ENCODE measurements at regions not wholly inside any gene's neighbourhood (a gene's known extent, or its start where the extent isn't known, plus 50 kb on each side); places are given as distances from the start of the nearest gene placed in this dataset.

- no peak for ATAC-seq
- POLR2A ChIA-PET: no interaction called here
- TF ChIP-seq TCF7L2 (IDR thresholded peaks at IDR 0.05; ENCODE audit: low read depth, low read length) (no peak), CTCF (IDR thresholded peaks at IDR 0.05) (no peak), SIN3A (IDR thresholded peaks at IDR 0.05; ENCODE audit: borderline replicate concordance, insufficient read depth, low read depth, low read length) (no peak), POLR2AphosphoS5 (IDR thresholded peaks at IDR 0.05; ENCODE audit: low read depth, low read length) (no peak)
- TF ChIP-seq, protein P1, sequence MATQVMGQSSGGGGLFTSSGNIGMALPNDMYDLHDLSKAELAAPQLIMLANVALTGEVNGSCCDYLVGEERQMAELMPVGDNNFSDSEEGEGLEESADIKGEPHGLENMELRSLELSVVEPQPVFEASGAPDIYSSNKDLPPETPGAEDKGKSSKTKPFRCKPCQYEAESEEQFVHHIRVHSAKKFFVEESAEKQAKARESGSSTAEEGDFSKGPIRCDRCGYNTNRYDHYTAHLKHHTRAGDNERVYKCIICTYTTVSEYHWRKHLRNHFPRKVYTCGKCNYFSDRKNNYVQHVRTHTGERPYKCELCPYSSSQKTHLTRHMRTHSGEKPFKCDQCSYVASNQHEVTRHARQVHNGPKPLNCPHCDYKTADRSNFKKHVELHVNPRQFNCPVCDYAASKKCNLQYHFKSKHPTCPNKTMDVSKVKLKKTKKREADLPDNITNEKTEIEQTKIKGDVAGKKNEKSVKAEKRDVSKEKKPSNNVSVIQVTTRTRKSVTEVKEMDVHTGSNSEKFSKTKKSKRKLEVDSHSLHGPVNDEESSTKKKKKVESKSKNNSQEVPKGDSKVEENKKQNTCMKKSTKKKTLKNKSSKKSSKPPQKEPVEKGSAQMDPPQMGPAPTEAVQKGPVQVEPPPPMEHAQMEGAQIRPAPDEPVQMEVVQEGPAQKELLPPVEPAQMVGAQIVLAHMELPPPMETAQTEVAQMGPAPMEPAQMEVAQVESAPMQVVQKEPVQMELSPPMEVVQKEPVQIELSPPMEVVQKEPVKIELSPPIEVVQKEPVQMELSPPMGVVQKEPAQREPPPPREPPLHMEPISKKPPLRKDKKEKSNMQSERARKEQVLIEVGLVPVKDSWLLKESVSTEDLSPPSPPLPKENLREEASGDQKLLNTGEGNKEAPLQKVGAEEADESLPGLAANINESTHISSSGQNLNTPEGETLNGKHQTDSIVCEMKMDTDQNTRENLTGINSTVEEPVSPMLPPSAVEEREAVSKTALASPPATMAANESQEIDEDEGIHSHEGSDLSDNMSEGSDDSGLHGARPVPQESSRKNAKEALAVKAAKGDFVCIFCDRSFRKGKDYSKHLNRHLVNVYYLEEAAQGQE (IDR thresholded peaks at IDR 0.05; ENCODE audit: insufficient read depth in 1 of 2, low read depth in 2 of 2, low read length in 1 of 2): no peak
- in situ Hi-C loops (cut with HindIII; ENCODE audit: low pct_unique_long_range_greater_than_20kb, low sequenced_read_pairs): no loop called here
- H3K36me3 ChIP-seq (ENCODE audit: control insufficient read depth, insufficient read depth, low read length): no peaks in the 10 kb centered on the region
- H3K4me3 ChIP-seq (ENCODE audit: low read depth in 2 of 2, low read length in 2 of 2): no peak overlapping the region
- H3K9me3 ChIP-seq (ENCODE audit: control insufficient read depth, insufficient read depth, low read depth, low read length): no peaks in the 10 kb centered on the region
- CTCF ChIA-PET: no interaction called here
- intact Hi-C loops (cut with micrococcal nuclease; ENCODE audit: unreplicated experiment): no loop called here
- no peaks in the 10 kb centered on the region for H3K27me3 ChIP-seq (ENCODE audit: control insufficient read depth, insufficient read depth, low read length)
- no TSS peak for BruUV-seq (replicated peaks)
- DNase-seq (ENCODE audit: low read depth, low spot score): no peak
- no peaks in the 10 kb centered on the region for H3K4me1 ChIP-seq (ENCODE audit: control insufficient read depth, insufficient read depth, low read length)
- H3K27ac ChIP-seq (ENCODE audit: low read length): no peak overlapping the region
These were observed 371.6 kb downstream of the PIK3R1 start for GRCh38 chr5:68587171-68587570.

- Histone ChIP-seq H3K9me3 (ENCODE audit: control insufficient read depth, insufficient read depth, low read depth, low read length) (no peaks in the 10 kb centered on the region), H3K4me1 (ENCODE audit: control insufficient read depth, insufficient read depth, low read length) (no peaks in the 10 kb centered on the region), H3K27me3 (ENCODE audit: control insufficient read depth, insufficient read depth, low read length) (no peaks in the 10 kb centered on the region; the same call in 1 of the 2 replicates), H3K36me3 (ENCODE audit: control insufficient read depth, insufficient read depth, low read length) (no peaks in the 10 kb centered on the region), H3K4me3 (ENCODE audit: low read depth in 2 of 2, low read length in 2 of 2) (no peak overlapping the region), H3K27ac (ENCODE audit: low read length) (no peak overlapping the region)
- TF ChIP-seq POLR2AphosphoS5 (IDR thresholded peaks at IDR 0.05; ENCODE audit: low read depth, low read length) (no peak), CTCF (IDR thresholded peaks at IDR 0.05) (no peak), TCF7L2 (IDR thresholded peaks at IDR 0.05; ENCODE audit: low read depth, low read length) (no peak)
- BruUV-seq (replicated peaks): no TSS peak
- CTCF ChIA-PET: no interaction called here
- no peak for ATAC-seq
- intact Hi-C loops (cut with micrococcal nuclease; ENCODE audit: unreplicated experiment): no loop called here
- POLR2A ChIA-PET: no interaction called here
- no peak for DNase-seq (ENCODE audit: low read depth, low spot score)
- in situ Hi-C loops (cut with HindIII; ENCODE audit: low pct_unique_long_range_greater_than_20kb, low sequenced_read_pairs): no loop called here
These were observed 376.3 kb downstream of the PIK3R1 start for GRCh38 chr5:68591850-68592249.

DNA sequence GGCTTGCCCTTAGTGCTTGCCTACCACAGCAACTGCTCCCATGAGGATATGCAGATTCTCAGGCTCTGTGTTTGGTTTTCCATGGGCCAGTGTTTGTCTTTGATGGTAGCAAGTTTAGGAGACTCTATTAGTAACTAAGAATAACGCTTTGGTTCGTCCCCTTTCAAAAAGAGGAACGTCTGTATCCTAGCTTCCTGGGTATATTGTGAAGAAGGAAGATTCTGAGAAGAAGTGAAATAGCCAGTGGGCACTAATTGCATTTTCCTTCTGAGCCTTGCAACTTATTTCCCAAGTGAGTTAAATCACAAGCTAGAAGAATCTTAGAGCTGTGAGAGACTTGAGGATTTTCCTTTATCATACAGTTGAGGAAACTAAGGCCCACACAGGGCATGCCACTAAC, 376.8 kb downstream of the PIK3R1 start:
- Histone ChIP-seq H3K4me1 (ENCODE audit: control insufficient read depth, insufficient read depth, low read length) (no peaks in the 10 kb centered on the region), H3K4me3 (ENCODE audit: low read depth in 2 of 2, low read length in 2 of 2) (no peak overlapping the region), H3K27me3 (ENCODE audit: control insufficient read depth, insufficient read depth, low read length) (no peaks in the 10 kb centered on the region; the same call in 1 of the 2 replicates), H3K36me3 (ENCODE audit: control insufficient read depth, insufficient read depth, low read length) (no peaks in the 10 kb centered on the region), H3K9me3 (ENCODE audit: control insufficient read depth, insufficient read depth, low read depth, low read length) (no peaks in the 10 kb centered on the region), H3K27ac (ENCODE audit: low read length) (no peak overlapping the region)
- CTCF ChIA-PET: no interaction called here
- ATAC-seq: no peak
- POLR2A ChIA-PET: no interaction called here
- BruUV-seq (replicated peaks): no TSS peak
- DNase-seq (ENCODE audit: low read depth, low spot score): no peak
- in situ Hi-C loops (cut with HindIII; ENCODE audit: low pct_unique_long_range_greater_than_20kb, low sequenced_read_pairs) (no loop called here), intact Hi-C loops (cut with micrococcal nuclease; ENCODE audit: unreplicated experiment) (no loop called here)
- no peak for TF ChIP-seq CTCF (IDR thresholded peaks at IDR 0.05)
- TF ChIP-seq, protein P1 (IDR thresholded peaks at IDR 0.05; ENCODE audit: insufficient read depth in 1 of 2, low read depth in 2 of 2, low read length in 1 of 2): no peak
- TF ChIP-seq TCF7L2 (IDR thresholded peaks at IDR 0.05; ENCODE audit: low read depth, low read length): no peak
- no peak for TF ChIP-seq SIN3A (IDR thresholded peaks at IDR 0.05; ENCODE audit: borderline replicate concordance, insufficient read depth, low read depth, low read length)
- TF ChIP-seq POLR2AphosphoS5 (IDR thresholded peaks at IDR 0.05; ENCODE audit: low read depth, low read length): no peak
